ENCODE measurements at regions not wholly inside any gene's neighbourhood (a gene's known extent, or its start where the extent isn't known, plus 50 kb on each side); places are given as distances from the start of the nearest gene placed in this dataset.

- ChIA-PET POLR2A (no interaction called here), CTCF (ENCODE audit: low intra/inter-chr PET ratio) (no interaction called here)
- 0% methylated on average over 4 of the region's 4 CpGs for WGBS (ENCODE audit: insufficient coverage, low coverage, missing lambda C conversion rate)
- no peaks in the 10 kb centered on the region for H4K20me1 ChIP-seq (replicated peaks; ENCODE audit: control insufficient read depth, insufficient read depth, low read length)
- H3K9me3 ChIP-seq (replicated peaks; ENCODE audit: control insufficient read depth, insufficient read depth, low read depth, low read length), result no peaks in the 10 kb centered on the region
- no peak overlapping the region for H3K27ac ChIP-seq (ENCODE audit: extremely low read depth, low read depth, low read length)
- no peaks in the 10 kb centered on the region for H3K36me3 ChIP-seq (ENCODE audit: control insufficient read depth, insufficient read depth, low read length)
- H2AFZ ChIP-seq (ENCODE audit: low read depth, low read length), result no peak overlapping the region
- intact Hi-C loops (cut with micrococcal nuclease), result no loop called here
- no peaks in the 10 kb centered on the region for H3K27me3 ChIP-seq (ENCODE audit: control insufficient read depth in 2 of 2, insufficient read depth in 2 of 2, low read length in 2 of 2)
- no peak overlapping the region for H3K9ac ChIP-seq (ENCODE audit: insufficient read depth in 1 of 2, low read depth in 2 of 2, low read length in 2 of 2)
- H3K4me3 ChIP-seq, result no peak overlapping the region
- FAIRE-seq (no peak), DNase-seq (ENCODE audit: extremely low read depth in 1 of 4, low spot score in 3 of 4) (no peak), ATAC-seq (no peak)
- no TSS peak for BruUV-seq (replicated peaks)
- H3K4me1 ChIP-seq (replicated peaks in 1 of 2; ENCODE audit: control insufficient read depth in 2 of 2, insufficient read depth in 2 of 2, low read length in 2 of 2), result no peaks in the 10 kb centered on the region
- no peaks in the 10 kb centered on the region for H3K79me2 ChIP-seq (ENCODE audit: control insufficient read depth, insufficient read depth, low read length)
- no peaks in the 10 kb centered on the region for H3K9me1 ChIP-seq (ENCODE audit: control insufficient read depth, insufficient read depth, low read length)
- no peak overlapping the region for H3K4me2 ChIP-seq (ENCODE audit: insufficient read depth, low read length)
- in situ Hi-C loops (cut with MboI), result no loop called here
- TF ChIP-seq NEUROD1 (IDR thresholded peaks at IDR 0.05; ENCODE audit: borderline replicate concordance, low read depth, low read length, partially characterized antibody), result no peak
- no peak for TF ChIP-seq ZNF24 (IDR thresholded peaks at IDR 0.05)
- no peak for TF ChIP-seq ZBTB8A (IDR thresholded peaks at IDR 0.05; ENCODE audit: partially characterized antibody)
- no peak for TF ChIP-seq BCLAF1 (IDR thresholded peaks at IDR 0.05; ENCODE audit: borderline replicate concordance in 1 of 2, control insufficient read depth in 1 of 2, low read depth in 2 of 2, low read length in 1 of 2)
- TF ChIP-seq ZNF551 (CRISPR knock-in tag; IDR thresholded peaks at IDR 0.05), result no peak
- TF ChIP-seq ZNF277 (CRISPR knock-in tag; IDR thresholded peaks at IDR 0.05; ENCODE audit: borderline replicate concordance), result no peak
- TF ChIP-seq CBFB (CRISPR knock-in tag; IDR thresholded peaks at IDR 0.05), result no peak
- TF ChIP-seq ZNF134 (CRISPR knock-in tag; conservative IDR thresholded peaks at IDR 0.05), result no peak
- TF ChIP-seq RBM14 (IDR thresholded peaks at IDR 0.05; ENCODE audit: borderline replicate concordance, insufficient read depth, low read depth, low read length), result no peak
- TF ChIP-seq GABPB2 (CRISPR knock-in tag; conservative IDR thresholded peaks at IDR 0.05), result no peak
- TF ChIP-seq ZBTB2 (IDR thresholded peaks at IDR 0.05), result no peak
- no peak for TF ChIP-seq THRAP3 (IDR thresholded peaks at IDR 0.05; ENCODE audit: borderline replicate concordance)
- no peak for TF ChIP-seq FOXP4 (CRISPR knock-in tag; IDR thresholded peaks at IDR 0.05; ENCODE audit: borderline replicate concordance)
Observed at GRCh38 chr3:74920721-74921350, 306.4 kb upstream of the CNTN3 start.

All from K562 (cell line).